ENCODE measurements at regions not wholly inside any gene's neighbourhood (a gene's known extent, or its start where the extent isn't known, plus 50 kb on each side); places are given as distances from the start of the nearest gene placed in this dataset.

DNA sequence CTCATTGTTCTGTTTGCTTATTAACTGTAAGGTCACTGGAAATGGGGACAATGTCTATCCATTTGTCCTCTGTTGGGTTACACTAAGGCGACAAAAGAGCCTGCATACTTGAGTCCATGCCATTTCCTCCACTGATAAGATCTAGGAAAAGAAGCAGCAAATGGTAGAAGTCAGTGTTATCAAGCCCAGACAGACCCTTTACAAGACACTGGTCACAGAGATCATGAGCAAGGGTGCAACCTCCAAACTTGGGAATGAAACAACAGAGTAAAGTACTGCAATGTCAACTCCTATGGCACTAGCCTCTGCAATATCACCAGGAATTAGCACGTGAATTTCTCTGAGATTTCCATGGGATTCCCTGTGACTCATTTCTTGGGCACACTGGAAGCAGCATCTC is 126.9 kb downstream of the ID4 start:
- POLR2A ChIA-PET = no interaction called here

DNA sequence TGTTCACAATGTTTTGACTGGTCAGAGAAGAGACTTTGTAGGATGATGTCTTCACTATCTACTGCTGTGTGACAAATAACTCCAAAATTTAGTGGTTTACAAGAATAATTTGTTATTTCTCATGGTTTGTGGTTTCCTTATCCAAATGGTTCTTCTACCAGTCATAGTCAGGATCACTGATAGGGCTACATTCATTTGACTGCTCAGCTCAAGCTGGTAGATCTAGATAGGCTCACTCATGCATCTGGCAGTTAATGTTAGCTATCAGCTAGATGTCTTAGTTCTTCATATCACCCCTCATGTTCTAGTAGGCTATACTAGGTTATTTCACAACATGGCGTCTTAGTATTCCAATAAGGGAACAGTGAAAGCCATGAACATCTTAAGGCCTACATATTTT is 131.0 kb downstream of the ID4 start:
- no peaks in the 10 kb centered on the region for H3K9me3 ChIP-seq
- no peaks in the 10 kb centered on the region for H3K36me3 Mint-ChIP-seq
- H3K9me3 Mint-ChIP-seq = peaks cover 0 to 2% (median 0%) of the 10 kb centered on the region in 3 donors
- H3K4me3 ChIP-seq (ENCODE audit: control insufficient read depth in 1 of 2, extremely low read depth in 1 of 2, low read length in 1 of 2) = no peak overlapping the region
- WGBS (ENCODE audit: insufficient coverage) = no CpG with 5 or more reads among the region's 1 CpG
- peaks cover 3 to 11% of the 10 kb centered on the region in 2 donors for H3K27me3 Mint-ChIP-seq
- H3K27ac Mint-ChIP-seq = no peak overlapping the region
- H3K4me1 ChIP-seq (ENCODE audit: control insufficient read depth in 1 of 2, extremely low read depth in 1 of 2, insufficient read depth in 2 of 2, low read length in 2 of 2) = no peaks in the 10 kb centered on the region
- peaks cover 0 to 7% of the 10 kb centered on the region in 2 experiments for H3K27me3 ChIP-seq (replicated peaks in 1 of 2; ENCODE audit: control insufficient read depth in 2 of 2, extremely low read depth in 1 of 2, insufficient read depth in 2 of 2, low read length in 1 of 2)
- no peaks in the 10 kb centered on the region for H3K36me3 ChIP-seq (ENCODE audit: control insufficient read depth in 2 of 2, extremely low read depth in 1 of 2, insufficient read depth in 1 of 2, low read length in 1 of 2)
- POLR2A ChIA-PET = no interaction called here
- H3K27ac ChIP-seq (ENCODE audit: low read length) = no peak overlapping the region
- CTCF ChIA-PET = no interaction called here
- no peak for DNase-seq
- no peak for ATAC-seq (replicated peaks in 1 of 4)
- H3K4me3 Mint-ChIP-seq = no peak overlapping the region
- no peaks in the 10 kb centered on the region for H3K4me1 Mint-ChIP-seq

More for the DNA sequence above, 126.9 kb downstream of the ID4 start:
- Histone ChIP-seq H3K27me3 (replicated peaks in 1 of 2; ENCODE audit: control insufficient read depth in 2 of 2, extremely low read depth in 1 of 2, insufficient read depth in 2 of 2, low read length in 1 of 2) (peaks cover 0 to 7% of the 10 kb centered on the region in 2 experiments), H3K4me3 (ENCODE audit: control insufficient read depth in 1 of 2, extremely low read depth in 1 of 2, low read length in 1 of 2) (no peak overlapping the region), H3K27ac (ENCODE audit: low read length) (no peak overlapping the region), H3K4me1 (ENCODE audit: control insufficient read depth in 1 of 2, extremely low read depth in 1 of 2, insufficient read depth in 2 of 2, low read length in 2 of 2) (no peaks in the 10 kb centered on the region), H3K9me3 (no peaks in the 10 kb centered on the region), H3K36me3 (ENCODE audit: control insufficient read depth in 2 of 2, extremely low read depth in 1 of 2, insufficient read depth in 1 of 2, low read length in 1 of 2) (no peaks in the 10 kb centered on the region)
- no peaks in the 10 kb centered on the region for H3K4me1 Mint-ChIP-seq
- DNase-seq (no peak), ATAC-seq (replicated peaks in 1 of 4) (no peak)
- 20% methylated on average over 1 of the region's 2 CpGs for WGBS (ENCODE audit: insufficient coverage)
- peaks cover 3 to 5% of the 10 kb centered on the region in 2 donors for H3K27me3 Mint-ChIP-seq
- CTCF ChIA-PET = no interaction called here
- peaks cover 0 to 3% (median 2%) of the 10 kb centered on the region in 3 donors for H3K9me3 Mint-ChIP-seq
- no peak overlapping the region for H3K27ac Mint-ChIP-seq
- H3K4me3 Mint-ChIP-seq = no peak overlapping the region
- H3K36me3 Mint-ChIP-seq = no peaks in the 10 kb centered on the region

DNA sequence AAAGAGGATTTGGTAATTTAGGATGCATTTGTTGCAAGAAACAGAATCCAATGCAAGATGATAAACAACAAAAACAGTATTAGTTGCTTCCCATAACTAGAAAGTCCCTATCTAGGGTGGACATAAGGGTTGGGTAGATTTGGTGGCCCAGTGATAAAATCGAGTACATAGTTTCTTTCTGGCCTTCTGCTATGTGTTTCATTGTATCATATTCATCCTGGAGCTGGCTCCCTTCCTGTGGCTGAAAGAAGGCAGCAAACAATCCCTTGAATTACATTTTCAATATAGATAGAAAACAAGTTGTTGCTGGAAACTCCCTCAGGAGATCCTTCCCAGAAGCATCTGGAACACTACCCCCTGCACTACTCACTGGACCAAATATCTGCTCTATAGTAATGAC is 135.1 kb downstream of the ID4 start:
- H3K27ac Mint-ChIP-seq = no peak overlapping the region
- DNase-seq = no peak
- Histone ChIP-seq H3K27ac (ENCODE audit: low read length) (no peak overlapping the region), H3K36me3 (ENCODE audit: control insufficient read depth in 2 of 2, extremely low read depth in 1 of 2, insufficient read depth in 1 of 2, low read length in 1 of 2) (no peaks in the 10 kb centered on the region), H3K9me3 (no peaks in the 10 kb centered on the region), H3K27me3 (replicated peaks in 1 of 2; ENCODE audit: control insufficient read depth in 2 of 2, extremely low read depth in 1 of 2, insufficient read depth in 2 of 2, low read length in 1 of 2) (peaks cover 0 to 4% of the 10 kb centered on the region in 2 experiments), H3K4me1 (ENCODE audit: control insufficient read depth in 1 of 2, extremely low read depth in 1 of 2, insufficient read depth in 2 of 2, low read length in 2 of 2) (no peaks in the 10 kb centered on the region), H3K4me3 (ENCODE audit: control insufficient read depth in 1 of 2, extremely low read depth in 1 of 2, low read length in 1 of 2) (no peak overlapping the region)
- H3K4me3 Mint-ChIP-seq = no peak overlapping the region
- ChIA-PET POLR2A (no interaction called here), CTCF (no interaction called here)
- no peak for ATAC-seq (replicated peaks in 1 of 4)
- no peaks in the 10 kb centered on the region for H3K4me1 Mint-ChIP-seq
- peaks cover 0 to 2% (median 0%) of the 10 kb centered on the region in 3 donors for H3K9me3 Mint-ChIP-seq
- WGBS (ENCODE audit: insufficient coverage) = no CpG with 5 or more reads among the region's 1 CpG
- no peaks in the 10 kb centered on the region for H3K36me3 Mint-ChIP-seq
- H3K27me3 Mint-ChIP-seq = peaks cover 0 to 11% of the 10 kb centered on the region in 2 donors

DNA sequence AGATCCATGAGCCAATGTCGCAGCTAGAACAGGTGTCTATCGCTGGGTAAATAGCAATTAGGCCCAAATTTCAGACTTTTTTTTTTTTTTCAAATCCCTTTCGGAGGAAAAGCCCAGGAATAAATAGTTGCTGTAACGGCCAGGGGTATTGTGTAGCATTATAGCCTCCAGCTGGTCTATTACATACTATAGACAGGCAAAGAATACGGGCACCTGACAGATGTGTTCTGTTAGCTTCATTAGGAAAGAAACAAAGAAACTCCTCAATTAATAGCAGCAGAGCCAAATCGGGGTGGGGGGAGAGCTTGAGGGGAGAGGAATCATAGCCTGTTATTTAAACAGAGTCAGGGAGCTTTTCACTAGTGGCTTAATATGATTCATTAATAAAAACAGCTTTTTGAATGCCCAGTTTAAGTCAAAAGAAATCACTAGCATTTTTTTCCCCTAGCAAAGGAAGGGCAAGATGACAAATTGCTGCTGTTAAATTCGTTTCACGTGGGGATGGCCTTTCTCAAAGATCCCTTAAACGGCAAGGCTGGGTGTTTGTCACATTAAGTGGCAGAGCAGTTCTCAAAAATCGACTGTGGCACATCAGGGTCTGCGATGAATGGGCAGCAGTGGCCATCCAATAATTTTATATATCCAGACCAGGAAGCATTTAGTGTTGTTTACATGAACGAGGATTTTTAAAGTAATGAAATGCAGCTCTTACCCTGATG is 139.4 kb downstream of the ID4 start:
- Mint-ChIP-seq H3K36me3 (no peaks in the 10 kb centered on the region), H3K27ac (no peak overlapping the region), H3K4me1 (no peaks in the 10 kb centered on the region), H3K4me3 (no peak overlapping the region), H3K9me3 (no peaks in the 10 kb centered on the region), H3K27me3 (no peaks in the 10 kb centered on the region)
- H3K27ac ChIP-seq (ENCODE audit: low read length) = no peak overlapping the region
- no peaks in the 10 kb centered on the region for H3K9me3 ChIP-seq
- ATAC-seq (replicated peaks in 1 of 4) (no peak), DNase-seq (no peak)
- no peak overlapping the region for H3K4me3 ChIP-seq (ENCODE audit: control insufficient read depth in 1 of 2, extremely low read depth in 1 of 2, low read length in 1 of 2)
- no peaks in the 10 kb centered on the region for H3K4me1 ChIP-seq (ENCODE audit: control insufficient read depth in 1 of 2, extremely low read depth in 1 of 2, insufficient read depth in 2 of 2, low read length in 2 of 2)
- 80% methylated on average over 2 of the region's 12 CpGs for WGBS (ENCODE audit: insufficient coverage)
- no peaks in the 10 kb centered on the region for H3K27me3 ChIP-seq (replicated peaks in 1 of 2; ENCODE audit: control insufficient read depth in 2 of 2, extremely low read depth in 1 of 2, insufficient read depth in 2 of 2, low read length in 1 of 2)
- ChIA-PET POLR2A (interaction anchor here in 1 of 2 donors (0.7 kb wide), 1 partner anchor 28 kb away, joined by 4 read pairs; no protein-coding TSS in a partner anchor), CTCF (interaction anchor here in 1 of 2 donors (0.6 kb wide), 1 partner anchor 83 kb away, joined by 3 read pairs; no protein-coding TSS in a partner anchor)
- no peaks in the 10 kb centered on the region for H3K36me3 ChIP-seq (ENCODE audit: control insufficient read depth in 2 of 2, extremely low read depth in 1 of 2, insufficient read depth in 1 of 2, low read length in 1 of 2)

DNA sequence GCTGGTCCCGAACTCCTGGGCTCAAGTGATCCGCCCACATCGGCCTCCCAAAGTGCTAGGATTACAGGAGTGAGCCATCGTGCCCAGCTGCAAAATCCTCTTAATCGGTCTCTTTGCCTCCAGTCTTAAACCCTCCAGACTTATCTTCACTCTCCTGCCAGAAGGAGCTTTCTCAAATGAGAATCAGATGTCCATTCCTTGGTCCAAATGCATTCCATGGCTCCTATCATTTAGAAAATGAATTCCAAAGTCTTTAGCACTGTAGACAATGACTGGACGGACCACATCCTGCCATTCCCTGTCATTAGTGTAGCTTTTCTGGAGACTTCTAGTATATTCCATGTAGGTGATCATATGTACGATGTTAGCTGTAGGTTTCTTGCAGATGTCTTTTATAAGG is 141.9 kb downstream of the ID4 start:
- no peak for ATAC-seq (replicated peaks in 1 of 4)
- DNase-seq = no peak
- H3K4me3 ChIP-seq (ENCODE audit: control insufficient read depth in 1 of 2, extremely low read depth in 1 of 2, low read length in 1 of 2) = no peak overlapping the region
- peaks cover 0 to 4% of the 10 kb centered on the region in 2 experiments for H3K27me3 ChIP-seq (replicated peaks in 1 of 2; ENCODE audit: control insufficient read depth in 2 of 2, extremely low read depth in 1 of 2, insufficient read depth in 2 of 2, low read length in 1 of 2)
- no peak overlapping the region for H3K27ac Mint-ChIP-seq
- no peaks in the 10 kb centered on the region for H3K36me3 Mint-ChIP-seq
- POLR2A ChIA-PET = no interaction called here
- H3K36me3 ChIP-seq (ENCODE audit: control insufficient read depth in 2 of 2, extremely low read depth in 1 of 2, insufficient read depth in 1 of 2, low read length in 1 of 2) = no peaks in the 10 kb centered on the region
- WGBS (ENCODE audit: insufficient coverage) = 88% methylated on average over 5 of the region's 7 CpGs
- no peaks in the 10 kb centered on the region for H3K4me1 ChIP-seq (ENCODE audit: control insufficient read depth in 1 of 2, extremely low read depth in 1 of 2, insufficient read depth in 2 of 2, low read length in 2 of 2)
- H3K9me3 Mint-ChIP-seq = no peaks in the 10 kb centered on the region
- H3K4me3 Mint-ChIP-seq = no peak overlapping the region
- H3K9me3 ChIP-seq = no peaks in the 10 kb centered on the region
- no peak overlapping the region for H3K27ac ChIP-seq (ENCODE audit: low read length)
- no peaks in the 10 kb centered on the region for H3K4me1 Mint-ChIP-seq
- H3K27me3 Mint-ChIP-seq = peaks cover 0 to 14% of the 10 kb centered on the region in 2 donors
- CTCF ChIA-PET = no interaction called here

DNA sequence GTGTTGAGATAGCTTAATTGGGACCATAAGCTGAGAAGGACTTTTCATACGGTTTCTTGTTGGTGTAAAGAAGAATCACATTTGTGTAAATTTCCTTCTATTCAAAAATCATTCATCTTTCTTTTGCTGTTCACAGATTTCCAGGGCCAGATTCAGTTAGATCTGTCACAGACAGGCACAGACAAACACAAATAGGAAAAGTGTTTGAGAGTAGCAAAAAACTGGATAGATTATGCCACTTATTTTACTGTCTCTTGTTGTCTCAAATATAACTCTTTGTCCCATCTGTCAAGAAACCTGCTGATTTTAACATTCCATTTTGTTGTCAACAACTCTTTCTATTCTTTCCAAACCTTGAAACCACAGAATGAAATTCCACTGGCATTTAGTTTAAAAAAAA is 142.8 kb downstream of the ID4 start:
- H3K27ac ChIP-seq (ENCODE audit: low read length) = no peak overlapping the region
- peaks cover 0 to 4% (median 0%) of the 10 kb centered on the region in 3 donors for H3K9me3 Mint-ChIP-seq
- H3K27me3 Mint-ChIP-seq = peaks cover 0 to 19% of the 10 kb centered on the region in 2 donors
- no peak for ATAC-seq (replicated peaks in 1 of 4)
- no peak for DNase-seq
- no peak overlapping the region for H3K27ac Mint-ChIP-seq
- H3K36me3 Mint-ChIP-seq = no peaks in the 10 kb centered on the region
- no peaks in the 10 kb centered on the region for H3K4me1 Mint-ChIP-seq
- H3K4me3 ChIP-seq (ENCODE audit: control insufficient read depth in 1 of 2, extremely low read depth in 1 of 2, low read length in 1 of 2) = no peak overlapping the region
- H3K4me3 Mint-ChIP-seq = no peak overlapping the region
- H3K27me3 ChIP-seq (replicated peaks in 1 of 2; ENCODE audit: control insufficient read depth in 2 of 2, extremely low read depth in 1 of 2, insufficient read depth in 2 of 2, low read length in 1 of 2) = peaks cover 0 to 4% of the 10 kb centered on the region in 2 experiments
- H3K9me3 ChIP-seq = no peaks in the 10 kb centered on the region
- H3K4me1 ChIP-seq (ENCODE audit: control insufficient read depth in 1 of 2, extremely low read depth in 1 of 2, insufficient read depth in 2 of 2, low read length in 2 of 2) = no peaks in the 10 kb centered on the region
- WGBS (ENCODE audit: insufficient coverage) = no CpG with 5 or more reads among the region's 1 CpG
- ChIA-PET POLR2A (no interaction called here), CTCF (no interaction called here)
- no peaks in the 10 kb centered on the region for H3K36me3 ChIP-seq (ENCODE audit: control insufficient read depth in 2 of 2, extremely low read depth in 1 of 2, insufficient read depth in 1 of 2, low read length in 1 of 2)
